Body of pancreas (tissue), 4 donors: ENCODE measurements at regions not wholly inside any gene's neighbourhood (a gene's known extent, or its start where the extent isn't known, plus 50 kb on each side); places are given as distances from the start of the nearest gene placed in this dataset.
A peak's percentile ranks its signal among the peaks of the same experiment; 100 is the strongest.

Experiments
- ATAC-seq: fragments of 150-250 bp; one replicate; pipeline ENCODE4 v1.9.1; 2016
- DNase-seq, 4 donors: peaks; one replicate each; pipeline ENCODE4 v3.0.0-alpha.2; 2019
- H3K27ac ChIP-seq, 4 donors: fragments of 200-600 bp; sonication (generic); 1 replicate in 3 of 4; 2 replicates in 1 of 4; pipeline versions ENCODE4 v1.5.1 to v1.6.1; 2016 to 2019; ENCODE audit warnings: mild to moderate bottlenecking in 1 of 4, mixed read lengths in 1 of 4, moderate library complexity in 1 of 4
- H3K27me3 ChIP-seq, 2 donors: fragments of 200-600 bp; sonication (generic); one replicate each; pipeline ENCODE4 v1.6.0; 2016; ENCODE audit warnings: mild to moderate bottlenecking in 1 of 2
- H3K36me3 ChIP-seq, 2 donors: fragments of 200-600 bp; sonication (generic); replicated peaks in 1 of 2; 2 replicates each; pipeline ENCODE4 v1.5.1; 2016; ENCODE audit warnings: low read depth in 2 of 2; ENCODE audit not compliant: insufficient read depth in 1 of 2
- H3K4me1 ChIP-seq: fragments of 200-600 bp; sonication (generic); one replicate; pipeline ENCODE4 v1.6.0; 2016
- H3K4me3 ChIP-seq, 2 donors: fragments of 200-600 bp; sonication (generic); 1 replicate in 1 of 2; 2 replicates in 1 of 2; pipeline ENCODE4 v1.5.1; 2016 to 2019
- H3K9me3 ChIP-seq, 3 donors: fragments of 200-600 bp; sonication (generic); 1 replicate in 2 of 3; 2 replicates in 1 of 3; pipeline ENCODE4 v1.5.1; 2016
- CTCF ChIP-seq, 7 experiments: fragments of 450-650 bp in 4 of 7; fragments of 200-600 bp in 3 of 7; sonication (generic) in 3 of 7; IDR thresholded peaks; one replicate each; pipeline ENCODE4 v1.5.1; 2016 to 2019; ENCODE audit warnings: antibody characterized with exemption in 7 of 7
- POLR2A ChIP-seq, 3 donors: fragments of 450-650 bp; IDR thresholded peaks; one replicate each; pipeline ENCODE4 v1.6.1; 2016; ENCODE audit warnings: antibody characterized with exemption in 3 of 3, mild to moderate bottlenecking in 2 of 3
- WGBS, 2 donors: methylation state at CpG; one replicate each; pipeline ENCODE4 v1.1.5; 2017; 5-methylcytosine and 5-hydroxymethylcytosine counted together
- intact Hi-C: fragments of 100-400 bp; cut with DNase I; formaldehyde crosslinking; loops from one replicate; pipeline ENCODE4 v1.15.1; 2023

DNA sequence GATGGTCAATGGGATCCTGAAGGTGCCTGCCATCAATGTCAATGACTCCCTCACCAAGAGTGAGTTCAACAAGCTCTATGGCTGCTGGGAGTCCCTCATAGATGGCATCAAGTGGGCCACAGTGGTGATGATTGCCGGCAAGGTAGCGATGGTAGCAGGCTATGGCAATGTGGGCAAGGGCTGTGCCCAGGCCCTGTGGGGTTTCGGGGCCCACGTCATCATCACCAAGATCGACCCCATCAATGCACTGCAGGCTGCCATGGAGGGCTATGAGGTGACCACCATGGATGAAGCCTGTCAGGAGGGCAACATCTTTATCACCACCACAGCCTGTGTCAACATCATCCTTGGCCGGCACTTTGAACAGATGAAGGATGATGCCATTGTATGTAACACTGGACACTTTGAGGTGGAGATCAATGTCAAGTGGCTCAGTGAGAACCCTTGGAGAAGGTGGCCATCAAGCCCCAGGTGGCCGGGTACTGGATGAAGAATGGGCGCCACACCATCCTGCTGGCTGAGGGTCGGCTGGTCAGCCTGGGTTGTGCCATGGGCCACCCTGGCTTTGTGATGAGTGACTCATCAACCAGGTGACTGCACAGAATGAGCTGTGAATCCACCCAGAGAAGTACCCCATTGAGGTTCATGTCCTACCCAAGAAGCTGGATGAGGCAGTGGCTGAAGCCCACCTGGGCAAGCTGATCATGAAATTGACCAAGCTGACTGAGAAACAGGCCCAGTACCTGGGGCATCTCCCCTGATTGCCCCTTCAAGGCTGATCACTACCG lies 63.0 kb upstream of the ANTXRL start:
- intact Hi-C loops = no loop called here
- 85 to 90% methylated on average over 9 of the region's 10 CpGs for WGBS, 2 donors
- no peak for DNase-seq

DNA sequence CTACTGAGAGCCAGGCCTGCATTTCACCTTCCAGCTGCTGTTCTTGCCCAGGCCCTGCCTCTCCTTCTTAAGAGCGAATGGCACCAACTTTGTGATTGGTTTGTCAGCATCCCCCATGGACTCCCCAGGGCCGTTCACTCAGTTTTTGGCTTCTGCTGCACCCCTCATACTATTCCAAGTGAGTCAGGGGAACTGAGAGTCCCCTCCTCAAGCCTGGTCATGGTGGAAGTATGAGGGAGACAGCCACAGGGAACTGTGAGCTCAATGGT lies 62.4 kb upstream of the ANTXRL start:
- Histone ChIP-seq H3K9me3 (no peaks in the 10 kb centered on the region), H3K4me3 (no peak overlapping the region), H3K4me1 (peaks cover 7% of the 10 kb centered on the region), H3K27ac (no peak overlapping the region), H3K36me3 (no peaks in the 10 kb centered on the region), H3K27me3 (no peaks in the 10 kb centered on the region)
- no peak for TF ChIP-seq POLR2A (IDR thresholded peaks at IDR 0.05)
- no peak for TF ChIP-seq CTCF (IDR thresholded peaks at IDR 0.05)
- intact Hi-C loops = no loop called here
- DNase-seq = no peak
- 85 to 94% methylated on average over 2 of the region's 2 CpGs for WGBS, 2 donors
- ATAC-seq = no peak

More for the DNA sequence above, 63.0 kb upstream of the ANTXRL start:
- Histone ChIP-seq H3K36me3 (no peaks in the 10 kb centered on the region), H3K27me3 (no peaks in the 10 kb centered on the region), H3K9me3 (no peaks in the 10 kb centered on the region), H3K4me1 (peaks cover 2% of the 10 kb centered on the region), H3K4me3 (no peak overlapping the region), H3K27ac (no peak overlapping the region)
- no peak for ATAC-seq
- TF ChIP-seq CTCF (IDR thresholded peaks at IDR 0.05) = no peak
- TF ChIP-seq POLR2A (IDR thresholded peaks at IDR 0.05) = no peak

DNA sequence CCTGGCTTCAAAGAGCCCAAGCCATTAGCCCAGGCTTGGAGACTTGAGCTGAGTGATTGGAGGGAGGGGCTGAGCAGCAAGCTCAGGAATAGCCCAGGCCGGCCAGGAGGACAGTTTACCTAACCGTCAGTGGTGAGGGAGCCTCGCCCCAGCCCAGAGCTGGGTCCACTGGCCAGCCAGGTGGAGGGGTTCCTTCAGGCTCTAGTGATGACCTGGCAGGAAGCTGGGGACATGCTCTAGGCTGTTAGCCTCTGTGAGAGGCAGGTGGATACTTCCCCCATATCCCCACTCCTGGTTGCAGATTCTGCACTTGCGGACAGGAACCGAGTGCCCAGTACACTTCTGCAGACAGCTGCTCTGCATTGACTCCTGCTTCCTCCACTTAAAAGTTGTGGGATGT lies 61.2 kb upstream of the ANTXRL start:
- no peaks in the 10 kb centered on the region for H3K27me3 ChIP-seq
- H3K27ac ChIP-seq = no peak overlapping the region
- no peak overlapping the region for H3K4me3 ChIP-seq
- no peaks in the 10 kb centered on the region for H3K36me3 ChIP-seq
- intact Hi-C loops = no loop called here
- TF ChIP-seq CTCF (IDR thresholded peaks at IDR 0.05) = no peak
- no peak for TF ChIP-seq POLR2A (IDR thresholded peaks at IDR 0.05)
- H3K4me1 ChIP-seq = peaks cover 7% of the 10 kb centered on the region
- WGBS, 2 donors = 70 to 75% methylated on average over 5 of the region's 5 CpGs
- no peak for ATAC-seq
- DNase-seq = no peak
- H3K9me3 ChIP-seq = no peaks in the 10 kb centered on the region

DNA sequence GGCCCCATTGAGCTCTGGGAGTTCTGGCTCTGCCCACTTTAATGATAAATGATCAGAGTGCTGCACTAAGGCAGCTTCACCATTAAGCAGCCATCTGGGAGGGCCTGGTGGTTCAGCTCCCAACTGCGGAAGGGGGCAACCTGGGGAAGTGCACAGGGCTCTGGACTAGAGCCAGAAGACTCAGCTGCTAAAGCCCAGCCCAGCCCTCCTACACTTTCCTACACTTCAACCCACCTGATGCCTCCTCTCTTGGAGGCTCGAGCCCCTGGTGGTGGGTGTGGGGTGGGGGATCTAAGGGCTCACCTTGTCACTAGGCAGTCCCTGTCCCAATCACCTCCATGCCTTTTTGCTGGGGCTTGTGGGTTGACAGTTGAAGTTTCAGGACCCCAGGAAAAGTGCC lies 60.6 kb upstream of the ANTXRL start:
- Histone ChIP-seq H3K4me1 (peaks cover 7% of the 10 kb centered on the region), H3K4me3 (no peak overlapping the region), H3K27ac (no peak overlapping the region), H3K9me3 (no peaks in the 10 kb centered on the region), H3K27me3 (no peaks in the 10 kb centered on the region), H3K36me3 (no peaks in the 10 kb centered on the region)
- DNase-seq (peak in 1 of 4 donors; percentile 5), ATAC-seq (no peak)
- TF ChIP-seq CTCF (IDR thresholded peaks at IDR 0.05) = no peak
- TF ChIP-seq POLR2A (IDR thresholded peaks at IDR 0.05) = no peak
- intact Hi-C loops = no loop called here
- 45 to 62% methylated on average over 2 of the region's 2 CpGs for WGBS, 2 donors

- TF ChIP-seq POLR2A (IDR thresholded peaks at IDR 0.05) (no peak), CTCF (IDR thresholded peaks at IDR 0.05) (no peak)
Observed at GRCh38 chr10:46226900-46227558, 59.8 kb upstream of the ANTXRL start.

More at GRCh38 chr10:46226900-46227558, 59.8 kb upstream of the ANTXRL start:
- ATAC-seq (no peak), DNase-seq (no peak)
- Histone ChIP-seq H3K9me3 (no peaks in the 10 kb centered on the region), H3K27me3 (no peaks in the 10 kb centered on the region), H3K36me3 (no peaks in the 10 kb centered on the region), H3K4me3 (no peak overlapping the region), H3K27ac (no peak overlapping the region), H3K4me1 (peaks cover 7% of the 10 kb centered on the region)
- 54 to 75% methylated on average over 5 to 7 of the region's 7 CpGs for WGBS, 2 donors
- intact Hi-C loops = no loop called here
